GM06990 (cell line): ENCODE measurements at regions not wholly inside any gene's neighbourhood (a gene's known extent, or its start where the extent isn't known, plus 50 kb on each side); places are given as distances from the start of the nearest gene placed in this dataset.

Source experiments
- DNase-seq: peaks from one replicate; pipeline ENCODE4 v3.0.0-alpha.2; 2011; ENCODE audit not compliant: insufficient read length; ENCODE audit errors: extremely low read depth
- H3K27me3 ChIP-seq: replicated peaks from 2 replicates; pipeline ENCODE4 v1.6.0; 2011; ENCODE audit warnings: low read length; ENCODE audit not compliant: control insufficient read depth, insufficient read depth
- H3K36me3 ChIP-seq: 2 replicates; pipeline ENCODE4 v1.5.1; 2011; ENCODE audit warnings: low read length; ENCODE audit not compliant: control insufficient read depth, insufficient read depth
- H3K4me3 ChIP-seq: replicated peaks from 2 replicates; pipeline ENCODE4 v1.5.1; 2011; ENCODE audit warnings: low read depth, mild to moderate bottlenecking, control low read depth, low read length
- CTCF ChIP-seq: IDR thresholded peaks from 2 replicates; pipeline ENCODE4 v1.5.1; 2011; ENCODE audit warnings: low read length, control low read depth, mild to moderate bottlenecking, inconsistent platforms; ENCODE audit not compliant: insufficient read depth, poor library complexity, severe bottlenecking

GRCh38 chr13:50677258-50677657, 166.2 kb downstream of the DLEU7 start:
- DNase-seq, result no peak
- Histone ChIP-seq H3K27me3 (no peaks in the 10 kb centered on the region; the same call in none of the 2 replicates), H3K36me3 (no peaks in the 10 kb centered on the region), H3K4me3 (no peak overlapping the region)
- no peak for TF ChIP-seq CTCF

GRCh38 chr13:50677687-50678463, 165.6 kb downstream of the DLEU7 start:
- no peak for DNase-seq
- H3K27me3 ChIP-seq, result no peaks in the 10 kb centered on the region; the same call in none of the 2 replicates
- no peaks in the 10 kb centered on the region for H3K36me3 ChIP-seq
- no peak overlapping the region for H3K4me3 ChIP-seq
- TF ChIP-seq CTCF, result no peak

GRCh38 chr13:50678464-50679162, 164.9 kb downstream of the DLEU7 start:
- H3K4me3 ChIP-seq, result no peak overlapping the region
- H3K27me3 ChIP-seq, result no peaks in the 10 kb centered on the region; the same call in none of the 2 replicates
- TF ChIP-seq CTCF, result no peak
- DNase-seq, result no peak
- no peaks in the 10 kb centered on the region for H3K36me3 ChIP-seq

- TF ChIP-seq CTCF, result no peak
- DNase-seq, result no peak
- Histone ChIP-seq H3K36me3 (no peaks in the 10 kb centered on the region), H3K4me3 (no peak overlapping the region), H3K27me3 (no peaks in the 10 kb centered on the region; the same call in none of the 2 replicates)
Measured at GRCh38 chr13:50679321-50679720, 164.2 kb downstream of the DLEU7 start.

GRCh38 chr13:50682002-50682401, 161.5 kb downstream of the DLEU7 start:
- Histone ChIP-seq H3K27me3 (no peaks in the 10 kb centered on the region; the same call in none of the 2 replicates), H3K4me3 (no peak overlapping the region), H3K36me3 (no peaks in the 10 kb centered on the region)
- TF ChIP-seq CTCF, result no peak
- no peak for DNase-seq
